PC-3 (cell line): ENCODE measurements at regions not wholly inside any gene's neighbourhood (a gene's known extent, or its start where the extent isn't known, plus 50 kb on each side); places are given as distances from the start of the nearest gene placed in this dataset.

Experiments used
- EZH2 ChIP-seq: fragments of 300-600 bp; sonication (generic); IDR thresholded peaks from one replicate; pipeline ENCODE4 v1.6.1; 2017; ENCODE audit warnings: antibody characterized with exemption, mild to moderate bottlenecking, low read length; ENCODE audit not compliant: unreplicated experiment
- TF ChIP-seq, protein P1 (sequence below): fragments of 300-600 bp; sonication (generic); conservative IDR thresholded peaks from 2 replicates; pipeline ENCODE4 v1.5.1; 2017; ENCODE audit warnings: antibody characterized with exemption, low read depth, mild to moderate bottlenecking, low read length

DNA sequence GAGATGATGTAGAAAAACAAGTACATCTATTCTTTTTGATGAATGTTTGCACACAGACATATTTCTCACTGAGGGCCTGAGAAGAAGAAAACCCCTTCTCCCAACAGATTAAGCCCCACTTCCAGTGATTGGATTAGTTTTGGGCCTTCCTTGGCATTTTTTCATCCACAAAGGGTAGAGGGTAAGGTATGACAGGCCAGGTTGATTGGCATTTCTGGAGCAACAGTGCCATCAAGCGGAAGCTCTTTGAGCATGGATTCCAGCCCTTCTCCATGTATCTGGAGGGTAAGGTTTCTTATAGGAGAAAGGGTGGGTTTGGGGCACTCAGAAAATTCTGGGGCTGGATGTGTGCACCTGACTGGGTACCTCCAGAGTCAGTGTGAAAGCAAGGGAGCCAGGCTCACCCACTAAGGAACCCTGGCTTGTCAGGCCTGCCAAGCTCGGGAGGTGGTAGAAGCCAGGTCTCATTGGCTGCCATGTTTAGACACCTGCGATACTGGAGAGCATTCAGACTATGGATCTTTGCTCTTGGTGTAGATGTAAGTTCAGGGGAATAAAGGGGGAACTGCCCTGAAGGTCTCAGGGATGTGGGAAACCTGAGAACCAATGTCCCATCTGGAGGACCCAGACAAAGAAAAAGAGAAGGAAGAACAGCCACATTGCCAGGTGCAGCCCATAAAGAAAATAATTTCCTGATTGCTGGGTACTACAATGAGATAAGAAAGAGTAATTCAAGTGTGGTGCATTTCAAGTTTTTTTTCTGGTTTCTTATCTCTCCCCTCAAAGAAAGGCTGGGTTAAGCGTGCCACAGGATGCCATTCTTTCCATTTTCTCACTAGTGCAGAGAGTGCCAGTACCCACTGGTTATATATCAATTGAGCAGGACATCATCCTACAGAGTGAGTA is 222.3 kb upstream of the AGTR2 start:
- TF ChIP-seq, protein P1, sequence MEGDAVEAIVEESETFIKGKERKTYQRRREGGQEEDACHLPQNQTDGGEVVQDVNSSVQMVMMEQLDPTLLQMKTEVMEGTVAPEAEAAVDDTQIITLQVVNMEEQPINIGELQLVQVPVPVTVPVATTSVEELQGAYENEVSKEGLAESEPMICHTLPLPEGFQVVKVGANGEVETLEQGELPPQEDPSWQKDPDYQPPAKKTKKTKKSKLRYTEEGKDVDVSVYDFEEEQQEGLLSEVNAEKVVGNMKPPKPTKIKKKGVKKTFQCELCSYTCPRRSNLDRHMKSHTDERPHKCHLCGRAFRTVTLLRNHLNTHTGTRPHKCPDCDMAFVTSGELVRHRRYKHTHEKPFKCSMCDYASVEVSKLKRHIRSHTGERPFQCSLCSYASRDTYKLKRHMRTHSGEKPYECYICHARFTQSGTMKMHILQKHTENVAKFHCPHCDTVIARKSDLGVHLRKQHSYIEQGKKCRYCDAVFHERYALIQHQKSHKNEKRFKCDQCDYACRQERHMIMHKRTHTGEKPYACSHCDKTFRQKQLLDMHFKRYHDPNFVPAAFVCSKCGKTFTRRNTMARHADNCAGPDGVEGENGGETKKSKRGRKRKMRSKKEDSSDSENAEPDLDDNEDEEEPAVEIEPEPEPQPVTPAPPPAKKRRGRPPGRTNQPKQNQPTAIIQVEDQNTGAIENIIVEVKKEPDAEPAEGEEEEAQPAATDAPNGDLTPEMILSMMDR = peak; percentile 66
- no peak for TF ChIP-seq EZH2
